Activated CD4-positive, alpha-beta T cell treated with anti-CD3 and anti-CD28 coated beads, Interleukin-2, amount 50 U/mL, for 4 hours (primary cell): ENCODE measurements at regions not wholly inside any gene's neighbourhood (a gene's known extent, or its start where the extent isn't known, plus 50 kb on each side); places are given as distances from the start of the nearest gene placed in this dataset.
"Not testable (repeated sequence)": the region's sequence is repeated elsewhere in the genome, so short reads cannot be mapped to it uniquely, and the experiment has no call there.

ENCODE experiments used
- DNase-seq, 2 experiments: peaks; one replicate each; pipeline ENCODE4 v3.0.0-alpha.2; 2020

GRCh38 chr2:8343031-8343430 is 338.8 kb upstream of the ID2 start:
- no peak for DNase-seq

GRCh38 chr2:8344144-8345097 is 337.4 kb upstream of the ID2 start:
- DNase-seq: no peak

GRCh38 chr2:8345200-8345599 is 336.7 kb upstream of the ID2 start:
- no peak for DNase-seq

GRCh38 chr2:8346208-8346607 is 335.6 kb upstream of the ID2 start:
- DNase-seq: no peak

- no peak for DNase-seq
Observed at GRCh38 chr2:8346706-8347430, 335.0 kb upstream of the ID2 start.

GRCh38 chr2:8348911-8349310 is 332.9 kb upstream of the ID2 start:
- DNase-seq: not testable (repeated sequence)

- no peak for DNase-seq
Observed at GRCh38 chr2:8352296-8352695, 329.6 kb upstream of the ID2 start.

GRCh38 chr2:8352989-8353388 is 328.9 kb upstream of the ID2 start:
- DNase-seq: no peak

GRCh38 chr2:8355102-8355859 is 326.6 kb upstream of the ID2 start:
- DNase-seq: no peak

- no peak for DNase-seq
Observed at GRCh38 chr2:8357738-8358518, 323.9 kb upstream of the ID2 start.

- no peak for DNase-seq
Observed at GRCh38 chr2:8361930-8362329, 319.9 kb upstream of the ID2 start.

GRCh38 chr2:8363161-8363560 is 318.7 kb upstream of the ID2 start:
- no peak for DNase-seq

GRCh38 chr2:8364668-8365067 is 317.2 kb upstream of the ID2 start:
- no peak for DNase-seq

- no peak for DNase-seq
Observed at GRCh38 chr2:8365331-8365910, 316.4 kb upstream of the ID2 start.

- DNase-seq: no peak
Observed at GRCh38 chr2:8367833-8368232, 314.0 kb upstream of the ID2 start.

- no peak for DNase-seq
Observed at GRCh38 chr2:8368463-8368862, 313.4 kb upstream of the ID2 start.

- no peak for DNase-seq
Observed at GRCh38 chr2:8369522-8369921, 312.3 kb upstream of the ID2 start.

GRCh38 chr2:8370258-8370802 is 311.5 kb upstream of the ID2 start:
- DNase-seq: no peak

GRCh38 chr2:8371653-8372052 is 310.2 kb upstream of the ID2 start:
- DNase-seq: no peak

- no peak for DNase-seq
Observed at GRCh38 chr2:8374782-8375181, 307.1 kb upstream of the ID2 start.

GRCh38 chr2:8376603-8377410 is 305.0 kb upstream of the ID2 start:
- DNase-seq: no peak
